SK-N-SH (cell line): ENCODE measurements at regions not wholly inside any gene's neighbourhood (a gene's known extent, or its start where the extent isn't known, plus 50 kb on each side); places are given as distances from the start of the nearest gene placed in this dataset.
A peak's percentile ranks its signal among the peaks of the same experiment; 100 is the strongest.

Experiments
- CHD2 ChIP-seq: fragments of 150-350 bp; IDR thresholded peaks from 2 replicates; pipeline ENCODE4 v1.6.1; 2018; ENCODE audit warnings: low read length; ENCODE audit not compliant: partially characterized antibody
- EZH2phosphoT487 ChIP-seq: fragments of 200-600 bp; sonication (generic); IDR thresholded peaks from 2 replicates; pipeline ENCODE4 v1.6.1; 2017; ENCODE audit warnings: low read depth, mixed run types, mild to moderate bottlenecking, antibody characterized with exemption, moderate library complexity, borderline replicate concordance
- FOSL2 ChIP-seq: IDR thresholded peaks from 2 replicates; pipeline ENCODE4 v1.4.0; 2012; ENCODE audit warnings: low read depth, mild to moderate bottlenecking, moderate library complexity, borderline replicate concordance
- FOXJ3 ChIP-seq: sonication (generic); formaldehyde crosslinking; IDR thresholded peaks from 2 replicates; pipeline ENCODE4 v1.5.1; 2020; ENCODE audit warnings: mild to moderate bottlenecking, missing genetic modification reagents
- NFIC ChIP-seq: IDR thresholded peaks from 2 replicates; pipeline ENCODE4 v1.4.0; 2012; ENCODE audit warnings: borderline replicate concordance
- POLR2AphosphoS5 ChIP-seq: IDR thresholded peaks from 2 replicates; pipeline ENCODE4 v1.6.1; 2012; ENCODE audit warnings: low read depth, low read length
- RCOR1 ChIP-seq: fragments of 150-350 bp; IDR thresholded peaks from 2 replicates; pipeline ENCODE4 v1.6.1; 2017; ENCODE audit warnings: antibody characterized with exemption, low read length
- TF ChIP-seq, protein P1 (sequence below): fragments of 200-600 bp; sonication (generic); IDR thresholded peaks from 2 replicates; pipeline ENCODE4 v1.6.1; 2017; ENCODE audit warnings: antibody characterized with exemption, mild to moderate bottlenecking, moderate library complexity
- TF ChIP-seq, protein P2 (sequence below): IDR thresholded peaks from 2 replicates; pipeline ENCODE4 v1.6.1; 2012; ENCODE audit warnings: mild to moderate bottlenecking, low read depth, low read length, moderate library complexity

- TF ChIP-seq POLR2AphosphoS5: no peak
- TF ChIP-seq, protein P1, sequence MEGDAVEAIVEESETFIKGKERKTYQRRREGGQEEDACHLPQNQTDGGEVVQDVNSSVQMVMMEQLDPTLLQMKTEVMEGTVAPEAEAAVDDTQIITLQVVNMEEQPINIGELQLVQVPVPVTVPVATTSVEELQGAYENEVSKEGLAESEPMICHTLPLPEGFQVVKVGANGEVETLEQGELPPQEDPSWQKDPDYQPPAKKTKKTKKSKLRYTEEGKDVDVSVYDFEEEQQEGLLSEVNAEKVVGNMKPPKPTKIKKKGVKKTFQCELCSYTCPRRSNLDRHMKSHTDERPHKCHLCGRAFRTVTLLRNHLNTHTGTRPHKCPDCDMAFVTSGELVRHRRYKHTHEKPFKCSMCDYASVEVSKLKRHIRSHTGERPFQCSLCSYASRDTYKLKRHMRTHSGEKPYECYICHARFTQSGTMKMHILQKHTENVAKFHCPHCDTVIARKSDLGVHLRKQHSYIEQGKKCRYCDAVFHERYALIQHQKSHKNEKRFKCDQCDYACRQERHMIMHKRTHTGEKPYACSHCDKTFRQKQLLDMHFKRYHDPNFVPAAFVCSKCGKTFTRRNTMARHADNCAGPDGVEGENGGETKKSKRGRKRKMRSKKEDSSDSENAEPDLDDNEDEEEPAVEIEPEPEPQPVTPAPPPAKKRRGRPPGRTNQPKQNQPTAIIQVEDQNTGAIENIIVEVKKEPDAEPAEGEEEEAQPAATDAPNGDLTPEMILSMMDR: peak; percentile 26; the same call in 1 of the 2 replicates
- TF ChIP-seq, protein P2, sequence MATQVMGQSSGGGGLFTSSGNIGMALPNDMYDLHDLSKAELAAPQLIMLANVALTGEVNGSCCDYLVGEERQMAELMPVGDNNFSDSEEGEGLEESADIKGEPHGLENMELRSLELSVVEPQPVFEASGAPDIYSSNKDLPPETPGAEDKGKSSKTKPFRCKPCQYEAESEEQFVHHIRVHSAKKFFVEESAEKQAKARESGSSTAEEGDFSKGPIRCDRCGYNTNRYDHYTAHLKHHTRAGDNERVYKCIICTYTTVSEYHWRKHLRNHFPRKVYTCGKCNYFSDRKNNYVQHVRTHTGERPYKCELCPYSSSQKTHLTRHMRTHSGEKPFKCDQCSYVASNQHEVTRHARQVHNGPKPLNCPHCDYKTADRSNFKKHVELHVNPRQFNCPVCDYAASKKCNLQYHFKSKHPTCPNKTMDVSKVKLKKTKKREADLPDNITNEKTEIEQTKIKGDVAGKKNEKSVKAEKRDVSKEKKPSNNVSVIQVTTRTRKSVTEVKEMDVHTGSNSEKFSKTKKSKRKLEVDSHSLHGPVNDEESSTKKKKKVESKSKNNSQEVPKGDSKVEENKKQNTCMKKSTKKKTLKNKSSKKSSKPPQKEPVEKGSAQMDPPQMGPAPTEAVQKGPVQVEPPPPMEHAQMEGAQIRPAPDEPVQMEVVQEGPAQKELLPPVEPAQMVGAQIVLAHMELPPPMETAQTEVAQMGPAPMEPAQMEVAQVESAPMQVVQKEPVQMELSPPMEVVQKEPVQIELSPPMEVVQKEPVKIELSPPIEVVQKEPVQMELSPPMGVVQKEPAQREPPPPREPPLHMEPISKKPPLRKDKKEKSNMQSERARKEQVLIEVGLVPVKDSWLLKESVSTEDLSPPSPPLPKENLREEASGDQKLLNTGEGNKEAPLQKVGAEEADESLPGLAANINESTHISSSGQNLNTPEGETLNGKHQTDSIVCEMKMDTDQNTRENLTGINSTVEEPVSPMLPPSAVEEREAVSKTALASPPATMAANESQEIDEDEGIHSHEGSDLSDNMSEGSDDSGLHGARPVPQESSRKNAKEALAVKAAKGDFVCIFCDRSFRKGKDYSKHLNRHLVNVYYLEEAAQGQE: no peak
- no peak for TF ChIP-seq EZH2phosphoT487
- no peak for TF ChIP-seq RCOR1
- no peak for TF ChIP-seq FOSL2
- TF ChIP-seq FOXJ3: no peak
- no peak for TF ChIP-seq NFIC
- no peak for TF ChIP-seq CHD2
These were observed 194.4 kb downstream of the RNF144A start for GRCh38 chr2:7111626-7112025.
